HT1080 (cell line): ENCODE measurements at regions not wholly inside any gene's neighbourhood (a gene's known extent, or its start where the extent isn't known, plus 50 kb on each side); places are given as distances from the start of the nearest gene placed in this dataset.
"Not testable (repeated sequence)": the region's sequence is repeated elsewhere in the genome, so short reads cannot be mapped to it uniquely, and the experiment has no call there.

ENCODE experiments used
- DNase-seq: peaks from one replicate; pipeline ENCODE4 v3.0.0-alpha.2; 2015; ENCODE audit warnings: low read depth

DNA sequence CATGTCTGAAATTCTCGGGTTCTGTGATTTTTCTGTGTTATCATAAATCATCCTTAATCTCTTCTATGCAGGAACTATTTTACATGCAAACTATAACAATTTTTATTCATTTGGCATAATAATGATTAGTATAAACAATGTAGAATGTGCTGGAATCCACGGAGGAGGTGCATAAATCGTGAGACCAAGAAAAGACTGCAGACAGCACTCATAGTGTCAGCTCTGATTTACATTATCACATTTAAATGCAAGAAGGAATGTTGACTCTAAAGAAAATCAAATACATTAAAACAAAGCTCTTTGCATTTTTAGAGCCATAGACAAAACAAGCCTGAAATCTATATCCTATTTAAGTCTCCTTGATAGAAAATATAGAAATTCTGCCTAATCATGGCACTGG is 501.7 kb upstream of the STXBP6 start:
- DNase-seq, result no peak

DNA sequence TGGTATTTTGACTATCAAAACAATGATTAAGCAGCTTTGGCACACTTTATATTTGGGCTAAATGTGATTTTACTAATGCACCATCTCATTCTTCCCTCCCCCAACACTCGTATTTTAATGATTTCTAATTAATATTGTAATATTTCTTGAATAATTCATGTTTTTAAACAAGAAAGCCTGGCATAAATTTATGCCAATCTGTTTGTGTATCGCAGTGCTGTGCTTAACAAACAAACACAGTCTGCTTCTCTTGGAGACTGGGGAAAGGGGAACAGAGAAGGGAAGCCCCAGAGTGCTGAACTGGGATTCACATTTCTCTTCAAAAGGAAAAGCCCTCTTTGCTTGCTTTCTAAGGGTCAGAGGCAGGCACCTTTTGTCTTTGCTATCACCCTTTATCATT is 496.9 kb upstream of the STXBP6 start:
- DNase-seq, result no peak

DNA sequence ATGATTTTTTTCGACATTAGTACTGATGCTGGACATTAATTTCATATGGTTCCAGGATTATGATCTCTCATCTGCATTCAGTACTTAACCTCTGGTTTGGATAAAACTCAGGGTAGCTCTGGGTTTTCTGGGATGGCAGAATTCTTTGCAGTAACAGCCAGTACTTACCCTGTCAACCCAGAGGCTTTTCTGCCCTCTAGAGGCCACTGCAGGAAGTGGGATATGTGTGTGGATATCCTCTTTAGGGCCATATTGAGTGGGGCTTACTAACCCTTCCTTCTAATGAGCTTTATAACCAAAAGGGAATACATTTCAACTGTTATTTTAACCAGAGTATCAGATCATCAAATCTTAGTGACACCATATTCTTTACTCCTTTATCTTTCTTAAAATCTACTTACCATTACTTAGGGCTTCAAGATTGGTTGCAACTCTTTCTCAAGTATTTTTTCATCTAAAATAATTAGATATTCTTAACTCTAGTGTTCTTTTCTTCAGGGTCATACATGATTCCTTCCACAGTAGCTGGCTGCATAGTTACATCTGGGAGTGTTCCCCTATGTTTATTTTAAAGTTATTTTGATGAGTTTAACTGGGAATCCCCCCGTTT is 488.0 kb upstream of the STXBP6 start:
- DNase-seq, result peak; percentile 25

DNA sequence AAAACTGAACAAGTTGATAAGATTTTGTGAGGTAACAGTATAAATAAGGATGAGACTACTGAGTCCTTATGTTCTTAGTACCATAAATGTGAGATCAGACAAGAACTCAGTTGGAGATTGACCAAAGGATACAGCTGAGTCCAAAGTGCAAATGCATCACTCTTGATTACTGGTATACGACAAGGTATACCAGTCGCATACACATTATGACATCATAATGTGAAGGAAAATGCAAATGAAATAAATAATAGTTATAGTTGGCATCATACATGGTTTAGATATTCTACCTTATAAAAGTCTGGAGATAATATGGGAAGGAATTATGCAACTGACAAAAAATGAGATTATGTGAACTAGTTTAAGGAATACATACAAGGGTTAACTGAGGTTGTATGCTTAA is 476.3 kb upstream of the STXBP6 start:
- no peak for DNase-seq

DNA sequence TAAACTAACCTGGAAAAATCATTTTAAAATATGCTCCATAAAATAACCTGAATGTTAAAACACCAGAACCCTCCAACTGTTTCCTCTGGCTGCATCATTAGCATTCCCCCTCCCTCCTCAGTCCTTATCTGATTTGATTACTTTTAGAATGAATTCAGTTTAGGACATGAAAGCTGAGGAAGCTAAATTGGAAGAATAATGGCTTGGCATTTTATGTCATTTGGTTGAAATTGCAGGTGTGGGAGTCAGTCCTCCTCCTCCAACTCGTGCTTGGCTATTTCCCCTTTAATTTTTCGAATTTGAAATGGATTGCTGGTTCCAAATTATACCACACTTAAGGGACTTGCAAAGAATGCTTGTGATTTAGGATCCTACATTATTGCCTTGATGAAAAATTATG is 473.0 kb upstream of the STXBP6 start:
- no peak for DNase-seq

DNA sequence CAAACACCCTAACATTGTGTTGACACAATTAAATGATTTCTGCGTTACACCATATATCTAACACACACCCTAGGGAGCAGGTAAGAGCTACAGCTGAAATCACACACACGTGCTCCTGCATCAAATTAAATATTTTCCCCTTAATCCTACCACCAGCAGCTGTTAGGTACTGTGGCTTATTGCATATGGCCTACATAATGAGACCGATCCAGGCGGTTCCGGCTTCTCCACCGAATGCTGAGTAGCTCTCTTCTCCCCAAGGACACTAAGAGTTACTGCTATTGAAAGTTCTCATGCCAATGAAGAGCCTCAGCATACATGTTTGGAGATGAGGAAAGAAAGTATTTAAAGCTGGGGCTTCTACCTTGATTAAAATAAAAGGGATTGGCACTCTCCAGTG is 472.2 kb upstream of the STXBP6 start:
- no peak for DNase-seq

DNA sequence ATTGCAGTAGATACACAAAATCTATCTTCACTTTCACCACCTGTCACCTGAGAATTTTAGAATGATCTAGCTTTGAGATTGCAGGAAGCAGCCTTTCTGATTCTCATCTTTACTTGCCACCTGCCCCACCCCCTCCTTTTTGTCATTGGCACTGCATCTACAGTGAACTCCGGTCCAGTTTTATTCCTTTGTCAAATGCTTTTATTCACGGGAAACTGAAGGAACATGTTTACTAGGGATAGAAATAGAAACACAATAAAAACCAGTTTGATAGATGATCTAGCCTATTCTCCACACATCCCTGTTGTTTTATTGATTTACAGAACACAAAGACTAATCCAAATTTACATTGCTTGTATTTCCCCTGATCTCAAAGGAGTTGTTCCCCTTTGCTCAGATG is 471.7 kb upstream of the STXBP6 start:
- no peak for DNase-seq

DNA sequence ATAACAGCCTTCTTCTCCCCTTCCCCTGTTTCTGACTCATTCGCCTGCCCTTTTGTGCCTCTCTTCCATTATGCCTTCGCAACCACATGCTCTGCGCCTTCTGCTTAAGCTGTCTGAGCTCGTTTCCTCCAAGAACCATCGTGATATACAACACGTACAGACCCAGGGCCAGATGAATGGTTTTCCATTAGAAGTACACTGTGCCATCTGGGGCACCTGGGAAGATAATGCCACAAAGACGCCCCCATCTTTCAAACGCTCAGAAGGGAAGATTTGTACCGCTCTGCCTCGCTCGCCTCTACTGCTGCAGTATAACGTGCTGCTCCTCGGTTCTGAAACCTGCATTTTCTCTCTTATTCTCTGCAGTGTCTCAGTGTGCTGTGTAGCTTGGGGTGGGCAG is 470.9 kb upstream of the STXBP6 start:
- DNase-seq, result no peak

DNA sequence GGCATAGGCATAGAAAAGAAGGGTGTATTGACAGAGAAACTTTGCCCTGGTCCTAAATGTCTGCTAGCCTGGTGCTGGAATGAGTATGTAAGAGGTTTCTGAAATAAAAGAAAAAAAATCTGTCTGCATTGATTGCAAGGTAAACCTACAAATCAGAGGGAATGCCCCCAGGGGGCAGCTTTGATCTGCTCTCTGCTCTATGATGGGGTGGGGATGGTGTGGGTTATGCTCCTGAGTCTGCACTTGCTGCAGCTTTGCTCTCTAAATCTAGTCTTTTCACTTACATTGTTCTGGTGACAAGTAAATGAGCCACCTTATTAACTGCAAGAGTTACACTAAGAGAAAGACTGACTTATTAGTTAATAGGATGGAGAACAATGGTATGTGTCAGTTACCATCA is 468.4 kb upstream of the STXBP6 start:
- no peak for DNase-seq

DNA sequence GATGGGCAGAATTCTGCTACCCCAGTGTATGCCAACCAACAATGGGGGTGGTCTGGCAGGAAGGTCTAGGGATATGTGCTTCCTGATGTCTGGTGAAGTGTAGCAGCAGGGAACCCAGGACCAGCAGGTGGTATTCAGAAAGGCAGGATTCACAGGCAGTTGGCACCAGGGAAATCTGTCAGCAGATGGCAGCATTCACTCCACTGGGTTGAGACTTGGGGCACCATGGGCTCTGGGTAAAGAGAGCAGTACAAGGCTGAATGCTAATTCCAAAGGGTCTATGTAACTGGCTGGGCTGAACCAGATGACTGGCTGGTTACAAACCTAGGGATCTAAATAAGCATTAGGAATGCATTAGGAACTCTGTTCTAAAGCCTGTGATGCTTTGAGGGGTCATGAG is 466.9 kb upstream of the STXBP6 start:
- peak; percentile 2 for DNase-seq

DNA sequence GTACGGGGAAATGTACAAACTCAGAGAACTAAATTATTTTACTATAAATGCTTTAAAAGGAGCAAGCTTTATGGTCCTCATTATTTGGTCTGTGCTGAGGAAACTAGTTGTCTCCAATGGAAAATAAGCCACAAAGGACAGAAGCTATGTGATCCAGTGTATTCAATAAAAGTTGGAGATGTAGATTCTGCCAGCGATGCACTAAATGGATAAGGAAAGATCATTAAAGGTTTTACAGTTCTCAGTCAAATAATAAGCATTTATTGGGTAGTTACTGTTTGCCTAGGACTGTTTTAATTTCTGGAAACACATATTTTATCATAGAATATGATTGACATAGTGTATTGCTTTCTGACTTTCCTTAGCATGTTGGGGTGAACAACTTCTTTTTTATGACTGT is 458.9 kb upstream of the STXBP6 start:
- DNase-seq, result no peak

DNA sequence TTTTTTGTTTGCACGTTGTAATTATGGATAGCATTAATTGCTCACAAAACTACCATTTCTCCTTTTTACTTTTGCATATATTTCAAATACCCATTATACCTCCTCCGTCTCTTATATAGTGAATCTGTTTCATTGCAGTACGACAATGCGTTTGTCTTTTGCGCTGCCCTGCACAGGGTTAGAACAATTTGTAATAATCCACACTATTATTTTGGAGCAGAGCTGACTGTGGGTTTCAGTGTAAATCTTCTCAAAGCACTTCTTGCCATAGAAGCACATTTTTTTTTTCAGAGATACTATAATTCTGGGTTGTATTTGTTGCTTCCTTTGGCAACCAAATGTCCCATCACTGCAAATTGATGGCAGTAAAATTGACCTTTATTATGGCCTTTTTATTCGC is 451.8 kb upstream of the STXBP6 start:
- no peak for DNase-seq

DNA sequence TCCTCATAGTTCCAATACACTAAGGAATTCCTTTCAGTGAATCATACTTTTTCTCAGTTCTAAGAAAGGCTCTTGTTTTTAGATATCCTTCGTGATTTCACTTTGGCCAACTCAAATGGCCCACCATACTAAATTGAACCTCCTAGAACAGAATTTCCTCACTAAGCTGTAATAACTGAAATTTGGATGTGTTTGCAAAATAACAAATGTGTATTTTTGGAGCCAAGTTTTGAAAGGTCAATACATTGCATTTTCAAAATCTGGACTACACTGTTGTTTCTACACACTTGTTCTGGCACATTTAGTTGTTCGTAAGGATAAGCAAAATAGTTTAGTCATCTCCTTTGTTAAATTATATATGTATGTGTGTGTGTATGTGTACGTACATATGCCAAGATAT is 439.0 kb upstream of the STXBP6 start:
- no peak for DNase-seq

DNA sequence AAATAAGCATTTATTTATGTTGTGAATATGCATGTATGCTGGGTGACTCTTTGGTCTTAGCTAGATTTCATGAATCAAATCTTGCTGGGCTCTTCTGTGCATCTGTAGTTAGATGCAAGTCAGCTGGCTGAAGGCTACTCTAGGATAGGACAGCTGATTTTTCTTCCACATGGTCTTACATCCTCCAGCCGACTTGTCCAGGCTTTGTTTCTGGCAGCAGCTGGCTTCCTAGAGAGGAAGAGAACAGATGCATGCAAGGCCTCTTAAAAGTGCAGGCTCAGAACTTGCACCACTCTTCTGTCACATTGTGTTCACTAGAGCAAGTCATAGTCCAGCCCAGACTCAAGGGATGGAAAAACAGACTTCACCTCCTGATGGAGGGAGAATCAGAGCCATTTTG is 435.4 kb upstream of the STXBP6 start:
- DNase-seq, result no peak

DNA sequence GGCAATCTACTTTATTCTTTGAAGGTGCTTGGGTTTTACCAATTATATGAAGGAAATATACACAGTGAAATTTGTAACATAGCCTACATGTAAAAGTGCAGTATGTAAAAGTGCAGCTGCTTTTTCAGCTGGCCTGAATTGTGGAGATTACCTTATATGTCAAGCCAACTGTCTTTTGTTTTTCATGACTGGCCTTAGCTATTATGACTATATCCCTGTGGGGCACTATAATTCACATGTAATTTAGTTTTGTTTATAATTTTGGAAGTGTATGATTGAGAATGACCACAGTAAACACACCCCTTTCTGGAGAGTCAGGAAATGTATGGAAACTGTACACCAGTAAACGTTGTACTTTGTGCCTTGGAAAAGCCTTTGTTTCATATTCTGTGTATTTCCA is 435.0 kb upstream of the STXBP6 start:
- DNase-seq, result no peak

DNA sequence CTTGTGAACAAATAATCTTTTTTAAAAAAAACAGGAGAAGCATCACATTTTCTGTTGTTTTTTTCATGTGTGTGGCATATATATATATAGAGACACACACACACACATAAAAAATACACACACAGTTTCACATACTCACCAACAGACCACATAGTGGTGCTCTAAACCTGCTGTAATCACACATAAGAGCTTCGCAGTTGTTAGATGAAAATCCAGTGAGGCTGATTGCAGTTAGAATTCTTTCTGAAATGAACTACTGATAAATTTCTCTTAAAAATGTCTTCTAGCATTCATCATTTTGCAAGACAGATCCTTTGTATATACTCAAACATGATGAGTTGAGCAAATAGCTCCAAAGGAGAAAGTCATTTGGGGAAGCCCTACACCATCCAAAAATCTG is 434.3 kb upstream of the STXBP6 start:
- DNase-seq, result no peak

DNA sequence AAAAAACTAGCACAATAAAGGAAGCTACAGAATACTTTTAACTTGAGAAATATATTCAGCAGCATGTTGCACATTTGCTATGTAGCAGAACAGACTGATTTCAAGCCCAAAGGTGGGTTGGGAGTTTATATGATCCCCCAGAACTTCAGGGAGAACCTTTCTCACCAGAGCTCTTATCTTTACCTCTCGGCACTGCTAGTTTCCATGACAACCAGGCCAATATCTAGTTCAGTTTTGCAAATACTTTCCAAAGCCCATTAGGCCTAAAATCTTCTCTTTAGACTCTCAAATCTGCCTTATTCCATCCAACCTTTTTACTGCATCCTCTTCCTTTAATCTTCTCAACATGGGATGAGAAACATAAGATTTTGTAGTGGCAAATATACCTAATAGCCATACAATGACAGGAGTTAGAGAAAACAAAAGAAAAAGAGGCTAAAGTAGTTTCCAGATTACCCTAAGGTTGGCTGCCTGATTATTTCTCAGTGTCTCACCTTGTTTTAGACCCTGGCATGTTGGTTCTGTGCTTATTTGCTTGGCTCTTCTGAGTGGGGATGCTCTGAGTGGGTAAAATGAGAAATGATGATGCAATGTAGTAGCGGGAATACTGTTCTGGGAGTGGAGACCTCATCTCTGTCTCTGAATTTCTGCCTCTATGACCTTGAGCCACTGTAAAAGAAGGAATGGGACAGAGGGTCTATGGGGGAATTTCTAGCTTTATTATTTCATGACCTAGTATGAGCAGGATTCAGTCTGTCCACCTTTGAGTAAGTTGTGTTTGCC is 427.6 kb upstream of the STXBP6 start:
- no peak for DNase-seq

DNA sequence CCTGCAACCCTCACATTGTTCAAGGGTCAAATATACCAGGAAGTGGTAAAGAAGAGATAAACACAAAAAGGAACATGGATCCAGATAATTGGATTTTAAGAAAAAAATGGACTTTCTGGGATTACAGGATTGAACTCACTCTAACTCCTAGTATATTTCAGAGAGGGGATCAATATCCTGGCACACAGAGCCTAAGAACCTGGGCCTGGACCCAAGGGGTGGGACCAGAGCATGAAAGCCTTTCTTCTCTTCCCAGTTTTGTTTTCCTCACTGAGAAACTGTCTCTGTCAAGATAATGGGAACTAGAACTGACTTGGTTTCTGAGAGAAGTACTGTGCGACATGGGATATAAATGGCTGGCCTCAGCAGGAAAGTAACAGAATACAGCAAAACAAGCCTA is 422.8 kb upstream of the STXBP6 start:
- DNase-seq, result no peak

DNA sequence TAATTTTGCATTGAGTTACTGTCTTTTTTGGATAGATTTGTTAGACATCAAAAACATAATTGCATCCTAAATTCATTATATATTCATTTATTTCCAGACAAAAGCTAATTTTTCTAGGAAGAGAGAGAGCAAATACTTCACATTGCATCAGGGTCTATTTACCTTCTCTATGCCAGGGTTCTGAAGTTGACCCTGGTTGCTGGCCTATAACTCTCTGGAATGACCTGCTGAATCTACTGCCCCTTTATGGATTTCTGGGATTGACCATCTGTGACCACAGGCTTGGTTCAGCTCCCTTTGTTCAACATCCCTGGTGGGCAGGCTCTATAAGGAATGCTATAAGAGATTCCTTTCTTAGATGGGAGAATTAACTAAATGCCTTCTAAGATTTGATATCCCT is 414.8 kb upstream of the STXBP6 start:
- no peak for DNase-seq

DNA sequence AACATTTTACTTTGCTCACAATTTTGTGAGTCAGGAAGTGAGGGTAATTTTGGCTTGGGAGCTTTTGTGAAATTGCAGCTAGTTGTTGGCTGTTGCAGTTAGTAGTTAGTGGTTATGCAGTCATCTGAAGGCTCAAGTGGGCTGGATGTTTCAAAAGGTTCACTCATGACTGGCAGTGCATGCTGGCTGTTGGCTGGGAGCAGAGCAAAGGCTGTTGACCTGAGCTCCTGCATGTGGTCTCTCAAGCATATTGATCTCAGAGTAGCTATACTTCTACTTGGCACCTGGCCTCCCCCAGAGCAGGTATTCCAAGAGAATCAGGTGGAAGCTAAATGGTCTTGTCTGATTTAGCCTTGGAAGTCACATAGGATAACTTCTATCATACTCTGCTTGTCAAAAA is 414.1 kb upstream of the STXBP6 start:
- no peak for DNase-seq

DNA sequence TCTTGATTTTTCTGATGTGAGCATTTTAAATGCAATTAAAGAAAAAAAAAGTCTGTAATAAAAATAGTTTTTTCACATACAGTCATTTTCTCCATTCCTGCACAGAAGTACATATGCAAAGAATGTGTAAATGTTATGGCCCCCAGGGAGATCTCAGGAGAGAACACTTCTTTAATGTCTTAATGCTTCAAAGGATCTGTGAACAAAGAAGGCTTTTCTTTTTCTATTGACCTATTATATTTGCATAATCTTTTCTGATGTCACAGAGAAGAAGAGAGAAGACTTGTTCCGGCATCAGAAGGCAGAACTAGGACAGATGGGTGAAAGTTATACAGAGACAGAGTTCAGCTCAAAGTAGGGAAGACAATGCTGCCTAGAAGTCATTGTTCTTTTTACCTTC is 413.5 kb upstream of the STXBP6 start:
- DNase-seq, result no peak

DNA sequence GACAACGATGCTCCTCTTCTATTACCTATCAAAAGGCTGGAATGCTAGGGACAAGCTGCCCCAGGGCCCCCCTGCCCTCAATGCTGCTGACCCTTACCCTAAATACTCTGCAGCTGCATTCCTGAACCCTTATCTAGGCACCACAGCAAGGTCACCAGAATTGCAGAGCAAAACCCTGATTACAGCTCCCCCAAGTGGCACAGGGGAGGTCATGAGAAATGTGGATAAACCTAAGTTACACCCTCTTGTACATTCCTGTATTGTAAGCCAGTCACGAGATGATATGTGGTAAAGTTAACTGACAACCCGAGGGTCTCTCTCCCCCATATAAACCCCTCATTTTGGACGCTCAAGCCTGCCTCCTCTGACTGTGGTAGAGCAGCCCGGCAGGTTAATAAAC is 411.8 kb upstream of the STXBP6 start:
- no peak for DNase-seq

DNA sequence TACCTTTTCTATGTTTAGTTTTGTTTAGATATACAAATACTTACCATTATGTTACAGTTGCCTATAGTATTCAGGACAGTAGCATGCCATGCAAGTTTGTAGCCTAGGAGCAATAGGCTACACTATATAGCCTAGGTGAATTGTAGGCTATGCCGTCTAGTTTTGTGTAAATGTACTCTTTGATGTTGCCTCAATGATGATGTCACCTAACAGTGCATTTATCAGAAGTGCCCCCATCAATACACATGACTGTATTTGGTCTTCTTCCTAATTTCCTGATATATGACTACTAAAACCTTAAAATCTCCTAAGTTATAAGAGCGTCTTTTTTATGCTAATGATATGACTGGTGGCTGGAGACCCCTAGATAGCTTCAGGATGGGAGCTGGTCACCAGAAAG is 394.4 kb upstream of the STXBP6 start:
- no peak for DNase-seq

DNA sequence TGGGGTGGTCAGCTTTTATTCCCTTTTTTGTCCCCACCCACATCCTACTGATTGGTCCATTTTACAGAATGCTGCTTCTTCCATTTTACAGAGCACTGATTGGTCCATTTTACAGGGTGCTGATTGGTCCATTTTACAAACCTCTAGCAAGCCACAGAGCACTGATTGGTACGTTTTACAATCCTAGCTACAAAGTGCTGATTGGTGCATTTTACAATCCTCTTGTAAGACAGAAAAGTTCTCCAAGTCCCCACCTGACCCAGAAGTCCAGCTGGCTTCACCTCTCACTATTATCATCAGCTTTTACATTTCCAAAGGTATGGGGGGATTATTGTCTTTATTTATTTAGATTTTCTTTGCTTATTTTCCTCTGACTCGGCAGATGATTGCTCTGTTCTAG is 390.4 kb upstream of the STXBP6 start:
- not testable (repeated sequence) for DNase-seq
